ENCODE measurements at regions not wholly inside any gene's neighbourhood (a gene's known extent, or its start where the extent isn't known, plus 50 kb on each side); places are given as distances from the start of the nearest gene placed in this dataset.

DNA sequence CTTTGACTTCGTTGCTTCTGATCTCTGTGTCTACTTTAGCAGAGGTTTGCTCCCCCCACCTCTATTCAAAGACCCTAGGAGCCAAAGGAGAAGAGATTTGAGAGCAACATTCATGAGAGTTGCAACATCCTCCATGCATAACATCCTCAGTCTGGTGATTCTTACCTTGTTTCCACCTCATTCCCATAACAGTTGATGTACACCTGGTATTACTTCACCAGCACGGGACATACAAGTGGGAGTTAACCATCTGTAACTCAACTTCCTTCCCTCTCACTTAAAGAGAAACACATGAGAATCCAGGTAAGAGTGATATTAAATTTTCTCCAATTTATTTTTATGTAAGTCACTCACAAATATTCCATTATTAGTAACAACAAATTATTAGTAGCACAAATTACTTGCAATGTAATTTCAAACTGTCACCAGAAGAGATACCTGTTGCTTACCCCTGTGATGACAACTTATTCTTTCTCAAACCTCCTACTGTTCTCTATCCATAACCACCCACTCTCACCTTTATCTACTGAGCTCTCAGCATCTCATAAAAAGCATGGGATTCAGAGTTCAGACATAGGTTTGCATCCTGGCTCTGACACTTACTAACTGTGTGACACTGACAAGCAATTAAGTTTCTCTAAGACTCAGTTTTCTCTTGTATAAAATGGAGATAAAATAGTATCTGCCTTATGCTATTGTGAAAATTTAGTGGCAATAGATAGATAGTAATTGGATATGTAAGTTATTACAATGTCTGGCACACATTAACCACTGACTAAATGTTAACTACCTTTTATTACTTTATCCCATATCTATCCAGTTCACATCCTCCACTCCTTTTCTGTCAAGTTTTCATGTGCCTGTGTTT, 184.6 kb upstream of the SRD5A2 start:
- TF ChIP-seq, protein P1, sequence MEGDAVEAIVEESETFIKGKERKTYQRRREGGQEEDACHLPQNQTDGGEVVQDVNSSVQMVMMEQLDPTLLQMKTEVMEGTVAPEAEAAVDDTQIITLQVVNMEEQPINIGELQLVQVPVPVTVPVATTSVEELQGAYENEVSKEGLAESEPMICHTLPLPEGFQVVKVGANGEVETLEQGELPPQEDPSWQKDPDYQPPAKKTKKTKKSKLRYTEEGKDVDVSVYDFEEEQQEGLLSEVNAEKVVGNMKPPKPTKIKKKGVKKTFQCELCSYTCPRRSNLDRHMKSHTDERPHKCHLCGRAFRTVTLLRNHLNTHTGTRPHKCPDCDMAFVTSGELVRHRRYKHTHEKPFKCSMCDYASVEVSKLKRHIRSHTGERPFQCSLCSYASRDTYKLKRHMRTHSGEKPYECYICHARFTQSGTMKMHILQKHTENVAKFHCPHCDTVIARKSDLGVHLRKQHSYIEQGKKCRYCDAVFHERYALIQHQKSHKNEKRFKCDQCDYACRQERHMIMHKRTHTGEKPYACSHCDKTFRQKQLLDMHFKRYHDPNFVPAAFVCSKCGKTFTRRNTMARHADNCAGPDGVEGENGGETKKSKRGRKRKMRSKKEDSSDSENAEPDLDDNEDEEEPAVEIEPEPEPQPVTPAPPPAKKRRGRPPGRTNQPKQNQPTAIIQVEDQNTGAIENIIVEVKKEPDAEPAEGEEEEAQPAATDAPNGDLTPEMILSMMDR (conservative IDR thresholded peaks at IDR 0.05; ENCODE audit: low read depth in 2 of 2): no peak
- TF ChIP-seq EZH2 (IDR thresholded peaks at IDR 0.05; ENCODE audit: low read depth, unreplicated experiment): no peak
- no peak for TF ChIP-seq EZH2phosphoT487 (IDR thresholded peaks at IDR 0.05; ENCODE audit: unreplicated experiment)
- TF ChIP-seq, protein P2, sequence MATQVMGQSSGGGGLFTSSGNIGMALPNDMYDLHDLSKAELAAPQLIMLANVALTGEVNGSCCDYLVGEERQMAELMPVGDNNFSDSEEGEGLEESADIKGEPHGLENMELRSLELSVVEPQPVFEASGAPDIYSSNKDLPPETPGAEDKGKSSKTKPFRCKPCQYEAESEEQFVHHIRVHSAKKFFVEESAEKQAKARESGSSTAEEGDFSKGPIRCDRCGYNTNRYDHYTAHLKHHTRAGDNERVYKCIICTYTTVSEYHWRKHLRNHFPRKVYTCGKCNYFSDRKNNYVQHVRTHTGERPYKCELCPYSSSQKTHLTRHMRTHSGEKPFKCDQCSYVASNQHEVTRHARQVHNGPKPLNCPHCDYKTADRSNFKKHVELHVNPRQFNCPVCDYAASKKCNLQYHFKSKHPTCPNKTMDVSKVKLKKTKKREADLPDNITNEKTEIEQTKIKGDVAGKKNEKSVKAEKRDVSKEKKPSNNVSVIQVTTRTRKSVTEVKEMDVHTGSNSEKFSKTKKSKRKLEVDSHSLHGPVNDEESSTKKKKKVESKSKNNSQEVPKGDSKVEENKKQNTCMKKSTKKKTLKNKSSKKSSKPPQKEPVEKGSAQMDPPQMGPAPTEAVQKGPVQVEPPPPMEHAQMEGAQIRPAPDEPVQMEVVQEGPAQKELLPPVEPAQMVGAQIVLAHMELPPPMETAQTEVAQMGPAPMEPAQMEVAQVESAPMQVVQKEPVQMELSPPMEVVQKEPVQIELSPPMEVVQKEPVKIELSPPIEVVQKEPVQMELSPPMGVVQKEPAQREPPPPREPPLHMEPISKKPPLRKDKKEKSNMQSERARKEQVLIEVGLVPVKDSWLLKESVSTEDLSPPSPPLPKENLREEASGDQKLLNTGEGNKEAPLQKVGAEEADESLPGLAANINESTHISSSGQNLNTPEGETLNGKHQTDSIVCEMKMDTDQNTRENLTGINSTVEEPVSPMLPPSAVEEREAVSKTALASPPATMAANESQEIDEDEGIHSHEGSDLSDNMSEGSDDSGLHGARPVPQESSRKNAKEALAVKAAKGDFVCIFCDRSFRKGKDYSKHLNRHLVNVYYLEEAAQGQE (IDR thresholded peaks at IDR 0.05; ENCODE audit: unreplicated experiment): no peak
- no peak for TF ChIP-seq POLR2AphosphoS5 (IDR thresholded peaks at IDR 0.05; ENCODE audit: low read depth)
- TF ChIP-seq CREB1 (CRISPR knock-in tag; IDR thresholded peaks at IDR 0.05; ENCODE audit: low read depth): no peak
- no peak for TF ChIP-seq STAT1 (IDR thresholded peaks at IDR 0.05; ENCODE audit: unreplicated experiment)
- TF ChIP-seq, protein P3, sequence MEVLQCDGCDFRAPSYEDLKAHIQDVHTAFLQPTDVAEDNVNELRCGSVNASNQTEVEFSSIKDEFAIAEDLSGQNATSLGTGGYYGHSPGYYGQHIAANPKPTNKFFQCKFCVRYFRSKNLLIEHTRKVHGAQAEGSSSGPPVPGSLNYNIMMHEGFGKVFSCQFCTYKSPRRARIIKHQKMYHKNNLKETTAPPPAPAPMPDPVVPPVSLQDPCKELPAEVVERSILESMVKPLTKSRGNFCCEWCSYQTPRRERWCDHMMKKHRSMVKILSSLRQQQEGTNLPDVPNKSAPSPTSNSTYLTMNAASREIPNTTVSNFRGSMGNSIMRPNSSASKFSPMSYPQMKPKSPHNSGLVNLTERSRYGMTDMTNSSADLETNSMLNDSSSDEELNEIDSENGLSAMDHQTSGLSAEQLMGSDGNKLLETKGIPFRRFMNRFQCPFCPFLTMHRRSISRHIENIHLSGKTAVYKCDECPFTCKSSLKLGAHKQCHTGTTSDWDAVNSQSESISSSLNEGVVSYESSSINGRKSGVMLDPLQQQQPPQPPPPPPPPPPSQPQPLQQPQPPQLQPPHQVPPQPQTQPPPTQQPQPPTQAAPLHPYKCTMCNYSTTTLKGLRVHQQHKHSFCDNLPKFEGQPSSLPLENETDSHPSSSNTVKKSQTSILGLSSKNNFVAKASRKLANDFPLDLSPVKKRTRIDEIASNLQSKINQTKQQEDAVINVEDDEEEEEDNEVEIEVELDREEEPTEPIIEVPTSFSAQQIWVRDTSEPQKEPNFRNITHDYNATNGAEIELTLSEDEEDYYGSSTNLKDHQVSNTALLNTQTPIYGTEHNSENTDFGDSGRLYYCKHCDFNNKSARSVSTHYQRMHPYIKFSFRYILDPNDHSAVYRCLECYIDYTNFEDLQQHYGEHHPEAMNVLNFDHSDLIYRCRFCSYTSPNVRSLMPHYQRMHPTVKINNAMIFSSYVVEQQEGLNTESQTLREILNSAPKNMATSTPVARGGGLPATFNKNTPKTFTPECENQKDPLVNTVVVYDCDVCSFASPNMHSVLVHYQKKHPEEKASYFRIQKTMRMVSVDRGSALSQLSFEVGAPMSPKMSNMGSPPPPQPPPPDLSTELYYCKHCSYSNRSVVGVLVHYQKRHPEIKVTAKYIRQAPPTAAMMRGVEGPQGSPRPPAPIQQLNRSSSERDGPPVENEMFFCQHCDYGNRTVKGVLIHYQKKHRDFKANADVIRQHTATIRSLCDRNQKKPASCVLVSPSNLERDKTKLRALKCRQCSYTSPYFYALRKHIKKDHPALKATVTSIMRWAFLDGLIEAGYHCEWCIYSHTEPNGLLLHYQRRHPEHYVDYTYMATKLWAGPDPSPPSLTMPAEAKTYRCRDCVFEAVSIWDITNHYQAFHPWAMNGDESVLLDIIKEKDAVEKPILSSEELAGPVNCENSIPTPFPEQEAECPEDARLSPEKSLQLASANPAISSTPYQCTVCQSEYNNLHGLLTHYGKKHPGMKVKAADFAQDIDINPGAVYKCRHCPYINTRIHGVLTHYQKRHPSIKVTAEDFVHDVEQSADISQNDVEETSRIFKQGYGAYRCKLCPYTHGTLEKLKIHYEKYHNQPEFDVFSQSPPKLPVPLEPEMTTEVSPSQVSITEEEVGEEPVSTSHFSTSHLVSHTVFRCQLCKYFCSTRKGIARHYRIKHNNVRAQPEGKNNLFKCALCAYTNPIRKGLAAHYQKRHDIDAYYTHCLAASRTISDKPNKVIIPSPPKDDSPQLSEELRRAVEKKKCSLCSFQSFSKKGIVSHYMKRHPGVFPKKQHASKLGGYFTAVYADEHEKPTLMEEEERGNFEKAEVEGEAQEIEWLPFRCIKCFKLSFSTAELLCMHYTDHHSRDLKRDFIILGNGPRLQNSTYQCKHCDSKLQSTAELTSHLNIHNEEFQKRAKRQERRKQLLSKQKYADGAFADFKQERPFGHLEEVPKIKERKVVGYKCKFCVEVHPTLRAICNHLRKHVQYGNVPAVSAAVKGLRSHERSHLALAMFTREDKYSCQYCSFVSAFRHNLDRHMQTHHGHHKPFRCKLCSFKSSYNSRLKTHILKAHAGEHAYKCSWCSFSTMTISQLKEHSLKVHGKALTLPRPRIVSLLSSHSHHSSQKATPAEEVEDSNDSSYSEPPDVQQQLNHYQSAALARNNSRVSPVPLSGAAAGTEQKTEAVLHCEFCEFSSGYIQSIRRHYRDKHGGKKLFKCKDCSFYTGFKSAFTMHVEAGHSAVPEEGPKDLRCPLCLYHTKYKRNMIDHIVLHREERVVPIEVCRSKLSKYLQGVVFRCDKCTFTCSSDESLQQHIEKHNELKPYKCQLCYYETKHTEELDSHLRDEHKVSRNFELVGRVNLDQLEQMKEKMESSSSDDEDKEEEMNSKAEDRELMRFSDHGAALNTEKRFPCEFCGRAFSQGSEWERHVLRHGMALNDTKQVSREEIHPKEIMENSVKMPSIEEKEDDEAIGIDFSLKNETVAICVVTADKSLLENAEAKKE (CRISPR knock-in tag; IDR thresholded peaks at IDR 0.05): no peak
- no peak for TF ChIP-seq ZNF114 (CRISPR knock-in tag; IDR thresholded peaks at IDR 0.05)
- TF ChIP-seq, protein P4, sequence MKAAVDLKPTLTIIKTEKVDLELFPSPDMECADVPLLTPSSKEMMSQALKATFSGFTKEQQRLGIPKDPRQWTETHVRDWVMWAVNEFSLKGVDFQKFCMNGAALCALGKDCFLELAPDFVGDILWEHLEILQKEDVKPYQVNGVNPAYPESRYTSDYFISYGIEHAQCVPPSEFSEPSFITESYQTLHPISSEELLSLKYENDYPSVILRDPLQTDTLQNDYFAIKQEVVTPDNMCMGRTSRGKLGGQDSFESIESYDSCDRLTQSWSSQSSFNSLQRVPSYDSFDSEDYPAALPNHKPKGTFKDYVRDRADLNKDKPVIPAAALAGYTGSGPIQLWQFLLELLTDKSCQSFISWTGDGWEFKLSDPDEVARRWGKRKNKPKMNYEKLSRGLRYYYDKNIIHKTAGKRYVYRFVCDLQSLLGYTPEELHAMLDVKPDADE (IDR thresholded peaks at IDR 0.05): no peak
